Fibroblast of the aortic adventitia (primary cell): ENCODE measurements at regions not wholly inside any gene's neighbourhood (a gene's known extent, or its start where the extent isn't known, plus 50 kb on each side); places are given as distances from the start of the nearest gene placed in this dataset.

Experiments used
- DNase-seq: peaks from one replicate; pipeline ENCODE4 v3.0.0-alpha.2; 2010; ENCODE audit warnings: low read depth
- H3K4me3 ChIP-seq: 2 replicates; pipeline ENCODE4 v1.5.1; 2011; ENCODE audit warnings: low read depth, mild to moderate bottlenecking, control low read depth, low read length, moderate library complexity
- CTCF ChIP-seq: IDR thresholded peaks from 2 replicates; pipeline ENCODE4 v1.5.1; 2011; ENCODE audit warnings: mild to moderate bottlenecking, low read length, control low read depth, inconsistent platforms; ENCODE audit not compliant: insufficient read depth

- no peak for DNase-seq
- no peak overlapping the region for H3K4me3 ChIP-seq
- TF ChIP-seq CTCF, result no peak
Observed at GRCh38 chrX:30992381-30992904, 79.4 kb downstream of the FTHL17 start.

GRCh38 chrX:30990361-30990760 is 81.5 kb downstream of the FTHL17 start:
- no peak for DNase-seq
- H3K4me3 ChIP-seq, result no peak overlapping the region
- TF ChIP-seq CTCF, result no peak

- no peak for DNase-seq
- H3K4me3 ChIP-seq, result no peak overlapping the region
- no peak for TF ChIP-seq CTCF
Observed at GRCh38 chrX:30982467-30982866, 89.4 kb downstream of the FTHL17 start.

GRCh38 chrX:30981968-30982367 is 89.9 kb downstream of the FTHL17 start:
- no peak overlapping the region for H3K4me3 ChIP-seq
- no peak for TF ChIP-seq CTCF
- DNase-seq, result no peak

- DNase-seq, result no peak
- no peak for TF ChIP-seq CTCF
- no peak overlapping the region for H3K4me3 ChIP-seq
Observed at GRCh38 chrX:30979271-30979670, 90.2 kb upstream of the TAB3 start.

GRCh38 chrX:30975467-30975866 is 86.4 kb upstream of the TAB3 start:
- no peak overlapping the region for H3K4me3 ChIP-seq
- no peak for TF ChIP-seq CTCF
- no peak for DNase-seq

GRCh38 chrX:30973784-30974427 is 84.9 kb upstream of the TAB3 start:
- no peak for DNase-seq
- H3K4me3 ChIP-seq, result no peak overlapping the region
- no peak for TF ChIP-seq CTCF
